OCI-LY7 (cell line): ENCODE measurements at regions not wholly inside any gene's neighbourhood (a gene's known extent, or its start where the extent isn't known, plus 50 kb on each side); places are given as distances from the start of the nearest gene placed in this dataset.

Experiments
- EZH2phosphoT487 ChIP-seq: fragments of 200-600 bp; sonication (generic); IDR thresholded peaks from 2 replicates; pipeline ENCODE4 v1.6.1; 2018; ENCODE audit warnings: low read depth, borderline replicate concordance, mild to moderate bottlenecking, mixed run types, antibody characterized with exemption, low read length, moderate library complexity, mixed read lengths
- TF ChIP-seq, protein P1 (sequence below): fragments of 200-600 bp; sonication (generic); conservative IDR thresholded peaks from 2 replicates; pipeline ENCODE4 v1.5.1; 2014; ENCODE audit warnings: mild to moderate bottlenecking, antibody characterized with exemption, low read length, moderate library complexity, mixed read lengths

DNA sequence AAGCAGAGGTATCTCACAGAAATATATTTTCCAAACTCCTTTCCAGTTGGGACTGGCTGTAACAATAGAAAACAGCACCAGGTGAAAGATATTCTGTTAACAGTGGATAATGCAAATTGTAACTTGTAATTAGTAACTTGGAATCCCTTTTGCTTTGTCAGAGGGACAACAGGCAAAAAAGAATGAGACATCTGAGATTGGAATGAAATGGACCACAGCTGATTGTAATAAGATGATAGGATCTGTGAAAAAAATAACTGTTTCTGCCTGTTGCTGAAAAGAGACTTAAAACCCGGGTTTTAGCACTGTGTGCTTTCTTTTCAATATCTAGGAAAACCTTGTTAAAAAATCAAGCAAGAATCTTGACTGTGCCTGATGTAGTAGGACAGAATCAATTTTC, 655.7 kb downstream of the METTL15 start:
- TF ChIP-seq, protein P1, sequence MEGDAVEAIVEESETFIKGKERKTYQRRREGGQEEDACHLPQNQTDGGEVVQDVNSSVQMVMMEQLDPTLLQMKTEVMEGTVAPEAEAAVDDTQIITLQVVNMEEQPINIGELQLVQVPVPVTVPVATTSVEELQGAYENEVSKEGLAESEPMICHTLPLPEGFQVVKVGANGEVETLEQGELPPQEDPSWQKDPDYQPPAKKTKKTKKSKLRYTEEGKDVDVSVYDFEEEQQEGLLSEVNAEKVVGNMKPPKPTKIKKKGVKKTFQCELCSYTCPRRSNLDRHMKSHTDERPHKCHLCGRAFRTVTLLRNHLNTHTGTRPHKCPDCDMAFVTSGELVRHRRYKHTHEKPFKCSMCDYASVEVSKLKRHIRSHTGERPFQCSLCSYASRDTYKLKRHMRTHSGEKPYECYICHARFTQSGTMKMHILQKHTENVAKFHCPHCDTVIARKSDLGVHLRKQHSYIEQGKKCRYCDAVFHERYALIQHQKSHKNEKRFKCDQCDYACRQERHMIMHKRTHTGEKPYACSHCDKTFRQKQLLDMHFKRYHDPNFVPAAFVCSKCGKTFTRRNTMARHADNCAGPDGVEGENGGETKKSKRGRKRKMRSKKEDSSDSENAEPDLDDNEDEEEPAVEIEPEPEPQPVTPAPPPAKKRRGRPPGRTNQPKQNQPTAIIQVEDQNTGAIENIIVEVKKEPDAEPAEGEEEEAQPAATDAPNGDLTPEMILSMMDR = no peak
- no peak for TF ChIP-seq EZH2phosphoT487
